ENCODE measurements at regions not wholly inside any gene's neighbourhood (a gene's known extent, or its start where the extent isn't known, plus 50 kb on each side); places are given as distances from the start of the nearest gene placed in this dataset.

GRCh38 chr5:3511519-3511918 is 84.1 kb upstream of the IRX1 start:
- no peaks in the 10 kb centered on the region for H3K79me2 ChIP-seq (ENCODE audit: control insufficient read depth, insufficient read depth, low read length)
- FAIRE-seq = no peak
- no peak overlapping the region for H3K4me3 ChIP-seq
- no peak for ATAC-seq
- no peak overlapping the region for H3K9ac ChIP-seq (ENCODE audit: insufficient read depth in 1 of 2, low read depth in 2 of 2, low read length in 2 of 2)
- no peaks in the 10 kb centered on the region for H4K20me1 ChIP-seq (replicated peaks; ENCODE audit: control insufficient read depth, insufficient read depth, low read length)
- no peak overlapping the region for H2AFZ ChIP-seq (ENCODE audit: low read depth, low read length)
- WGBS (ENCODE audit: insufficient coverage, low coverage, missing lambda C conversion rate) = 0% methylated on average over 9 of the region's 9 CpGs
- POLR2A ChIA-PET = no interaction called here
- H3K27ac ChIP-seq (ENCODE audit: extremely low read depth, low read depth, low read length) = no peak overlapping the region
- no TSS peak for BruUV-seq (replicated peaks)
- intact Hi-C loops (cut with micrococcal nuclease) (no loop called here), in situ Hi-C loops (cut with MboI) (no loop called here)
- CTCF ChIA-PET (ENCODE audit: low intra/inter-chr PET ratio) = no interaction called here
- no peaks in the 10 kb centered on the region for H3K9me1 ChIP-seq (ENCODE audit: control insufficient read depth, insufficient read depth, low read length)
- peaks cover 0 to 7% of the 10 kb centered on the region in 2 experiments; a peak in 3 of 5 replicates for H3K27me3 ChIP-seq (ENCODE audit: control insufficient read depth in 2 of 2, insufficient read depth in 2 of 2, low read length in 2 of 2)
- no peaks in the 10 kb centered on the region for H3K4me1 ChIP-seq (replicated peaks in 1 of 2; ENCODE audit: control insufficient read depth in 2 of 2, insufficient read depth in 2 of 2, low read length in 2 of 2)
- H3K36me3 ChIP-seq (ENCODE audit: control insufficient read depth, insufficient read depth, low read length) = no peaks in the 10 kb centered on the region
- no peak for DNase-seq (ENCODE audit: extremely low read depth in 1 of 4, low spot score in 3 of 4)
- no peak overlapping the region for H3K4me2 ChIP-seq (ENCODE audit: insufficient read depth, low read length)
- H3K9me3 ChIP-seq (replicated peaks; ENCODE audit: control insufficient read depth, insufficient read depth, low read depth, low read length) = no peaks in the 10 kb centered on the region
- TF ChIP-seq ATF6 (CRISPR knock-in tag; IDR thresholded peaks at IDR 0.05) = no peak
- no peak for TF ChIP-seq ZNF347 (CRISPR knock-in tag; IDR thresholded peaks at IDR 0.05; ENCODE audit: low read depth)
- TF ChIP-seq CREM (IDR thresholded peaks at IDR 0.05; ENCODE audit: low read depth) = no peak
- TF ChIP-seq RBM15 (IDR thresholded peaks at IDR 0.05; ENCODE audit: insufficient read depth, low read length) = no peak
- no peak for TF ChIP-seq ZNF217 (CRISPR knock-in tag; IDR thresholded peaks at IDR 0.05)
- TF ChIP-seq ZNF3 (CRISPR knock-in tag; IDR thresholded peaks at IDR 0.05) = no peak
- no peak for TF ChIP-seq CHAMP1 (IDR thresholded peaks at IDR 0.05)
- no peak for TF ChIP-seq E2F1 (CRISPR knock-in tag; IDR thresholded peaks at IDR 0.05)
- no peak for TF ChIP-seq CBX1 (IDR thresholded peaks at IDR 0.05; ENCODE audit: low read depth)
- no peak for TF ChIP-seq GTF2F1 (IDR thresholded peaks at IDR 0.05; ENCODE audit: low read depth, low read length)
